ENCODE measurements at regions not wholly inside any gene's neighbourhood (a gene's known extent, or its start where the extent isn't known, plus 50 kb on each side); places are given as distances from the start of the nearest gene placed in this dataset.

GRCh38 chr21:20527731-20528460, 470.3 kb upstream of the NCAM2 start:
- DNase-seq (ENCODE audit: low spot score) = no peak
- in situ Hi-C loops (cut with HindIII; ENCODE audit: low sequenced_read_pairs) = no loop called here

- in situ Hi-C loops (cut with HindIII; ENCODE audit: low sequenced_read_pairs) = no loop called here
- DNase-seq (ENCODE audit: low spot score) = no peak
These were observed 461.1 kb upstream of the NCAM2 start for GRCh38 chr21:20537130-20537529.

GRCh38 chr21:20538039-20538658, 460.1 kb upstream of the NCAM2 start:
- DNase-seq (ENCODE audit: low spot score) = no peak
- in situ Hi-C loops (cut with HindIII; ENCODE audit: low sequenced_read_pairs) = no loop called here

GRCh38 chr21:20545454-20545853, 452.8 kb upstream of the NCAM2 start:
- no peak for DNase-seq (ENCODE audit: low spot score)
- in situ Hi-C loops (cut with HindIII; ENCODE audit: low sequenced_read_pairs) = no loop called here

- no peak for DNase-seq (ENCODE audit: low spot score)
- in situ Hi-C loops (cut with HindIII; ENCODE audit: low sequenced_read_pairs) = no loop called here
These were observed 446.3 kb upstream of the NCAM2 start for GRCh38 chr21:20551939-20552338.

GRCh38 chr21:20554785-20555184, 443.4 kb upstream of the NCAM2 start:
- no peak for DNase-seq (ENCODE audit: low spot score)
- in situ Hi-C loops (cut with HindIII; ENCODE audit: low sequenced_read_pairs) = no loop called here

GRCh38 chr21:20570824-20571232, 427.4 kb upstream of the NCAM2 start:
- in situ Hi-C loops (cut with HindIII; ENCODE audit: low sequenced_read_pairs) = no loop called here
- DNase-seq (ENCODE audit: low spot score) = no peak

GRCh38 chr21:20572582-20572981, 425.6 kb upstream of the NCAM2 start:
- in situ Hi-C loops (cut with HindIII; ENCODE audit: low sequenced_read_pairs) = no loop called here
- DNase-seq (ENCODE audit: low spot score) = no peak

GRCh38 chr21:20581361-20581760, 416.8 kb upstream of the NCAM2 start:
- in situ Hi-C loops (cut with HindIII; ENCODE audit: low sequenced_read_pairs) = no loop called here
- DNase-seq (ENCODE audit: low spot score) = no peak

GRCh38 chr21:20591284-20591683, 406.9 kb upstream of the NCAM2 start:
- in situ Hi-C loops (cut with HindIII; ENCODE audit: low sequenced_read_pairs) = no loop called here
- DNase-seq (ENCODE audit: low spot score) = no peak

- DNase-seq (ENCODE audit: low spot score) = no peak
- in situ Hi-C loops (cut with HindIII; ENCODE audit: low sequenced_read_pairs) = no loop called here
These were observed 405.7 kb upstream of the NCAM2 start for GRCh38 chr21:20592463-20592862.

GRCh38 chr21:20603236-20603635, 395.0 kb upstream of the NCAM2 start:
- in situ Hi-C loops (cut with HindIII; ENCODE audit: low sequenced_read_pairs) = no loop called here
- no peak for DNase-seq (ENCODE audit: low spot score)

- no peak for DNase-seq (ENCODE audit: low spot score)
These were observed 387.2 kb upstream of the NCAM2 start for GRCh38 chr21:20611008-20611407.

GRCh38 chr21:20613654-20614053, 384.6 kb upstream of the NCAM2 start:
- DNase-seq (ENCODE audit: low spot score) = no peak
- in situ Hi-C loops (cut with HindIII; ENCODE audit: low sequenced_read_pairs) = no loop called here

More at GRCh38 chr21:20611008-20611407, 387.2 kb upstream of the NCAM2 start:
- in situ Hi-C loops (cut with HindIII; ENCODE audit: low sequenced_read_pairs) = no loop called here

GRCh38 chr21:20617130-20617529, 381.1 kb upstream of the NCAM2 start:
- in situ Hi-C loops (cut with HindIII; ENCODE audit: low sequenced_read_pairs) = no loop called here
- no peak for DNase-seq (ENCODE audit: low spot score)

GRCh38 chr21:20618878-20619277, 379.3 kb upstream of the NCAM2 start:
- in situ Hi-C loops (cut with HindIII; ENCODE audit: low sequenced_read_pairs) = no loop called here
- no peak for DNase-seq (ENCODE audit: low spot score)

- in situ Hi-C loops (cut with HindIII; ENCODE audit: low sequenced_read_pairs) = no loop called here
- no peak for DNase-seq (ENCODE audit: low spot score)
These were observed 370.6 kb upstream of the NCAM2 start for GRCh38 chr21:20627594-20627993.

- DNase-seq (ENCODE audit: low spot score) = no peak
- in situ Hi-C loops (cut with HindIII; ENCODE audit: low sequenced_read_pairs) = no loop called here
These were observed 366.6 kb upstream of the NCAM2 start for GRCh38 chr21:20631633-20632032.

- in situ Hi-C loops (cut with HindIII; ENCODE audit: low sequenced_read_pairs) = no loop called here
- no peak for DNase-seq (ENCODE audit: low spot score)
These were observed 359.2 kb upstream of the NCAM2 start for GRCh38 chr21:20639026-20639425.

- in situ Hi-C loops (cut with HindIII; ENCODE audit: low sequenced_read_pairs) = no loop called here
- DNase-seq (ENCODE audit: low spot score) = no peak
These were observed 357.0 kb upstream of the NCAM2 start for GRCh38 chr21:20641241-20641640.

- in situ Hi-C loops (cut with HindIII; ENCODE audit: low sequenced_read_pairs) = no loop called here
- DNase-seq (ENCODE audit: low spot score) = no peak
These were observed 355.5 kb upstream of the NCAM2 start for GRCh38 chr21:20642681-20643080.

Data from G401 (cell line).